ENCODE measurements at regions not wholly inside any gene's neighbourhood (a gene's known extent, or its start where the extent isn't known, plus 50 kb on each side); places are given as distances from the start of the nearest gene placed in this dataset.

- in situ Hi-C loops (cut with MboI; ENCODE audit: low pct_unique_long_range_greater_than_20kb, low sequenced_read_pairs, unreplicated experiment), result no loop called here
- no peak for TF ChIP-seq CTCF (IDR thresholded peaks at IDR 0.05; ENCODE audit: extremely low read depth, insufficient read depth, missing control alignments)
- DNase-seq (ENCODE audit: low spot score), result no peak
Observed at GRCh38 chr12:38490941-38491340, 174.4 kb downstream of the ALG10B start.

- in situ Hi-C loops (cut with MboI; ENCODE audit: low pct_unique_long_range_greater_than_20kb, low sequenced_read_pairs, unreplicated experiment), result no loop called here
- no peak for DNase-seq (ENCODE audit: low spot score)
- TF ChIP-seq CTCF (IDR thresholded peaks at IDR 0.05; ENCODE audit: extremely low read depth, insufficient read depth, missing control alignments), result no peak
Observed at GRCh38 chr12:38501481-38501880, 184.9 kb downstream of the ALG10B start.

- in situ Hi-C loops (cut with MboI; ENCODE audit: low pct_unique_long_range_greater_than_20kb, low sequenced_read_pairs, unreplicated experiment), result no loop called here
- DNase-seq (ENCODE audit: low spot score), result no peak
- no peak for TF ChIP-seq CTCF (IDR thresholded peaks at IDR 0.05; ENCODE audit: extremely low read depth, insufficient read depth, missing control alignments)
Observed at GRCh38 chr12:38501991-38502390, 185.4 kb downstream of the ALG10B start.

GRCh38 chr12:38502415-38502814 lies 185.8 kb downstream of the ALG10B start:
- in situ Hi-C loops (cut with MboI; ENCODE audit: low pct_unique_long_range_greater_than_20kb, low sequenced_read_pairs, unreplicated experiment), result no loop called here
- no peak for DNase-seq (ENCODE audit: low spot score)
- TF ChIP-seq CTCF (IDR thresholded peaks at IDR 0.05; ENCODE audit: extremely low read depth, insufficient read depth, missing control alignments), result no peak

GRCh38 chr12:38507839-38508238 lies 191.3 kb downstream of the ALG10B start:
- no peak for DNase-seq (ENCODE audit: low spot score)
- in situ Hi-C loops (cut with MboI; ENCODE audit: low pct_unique_long_range_greater_than_20kb, low sequenced_read_pairs, unreplicated experiment), result no loop called here
- no peak for TF ChIP-seq CTCF (IDR thresholded peaks at IDR 0.05; ENCODE audit: extremely low read depth, insufficient read depth, missing control alignments)

- DNase-seq (ENCODE audit: low spot score), result no peak
- in situ Hi-C loops (cut with MboI; ENCODE audit: low pct_unique_long_range_greater_than_20kb, low sequenced_read_pairs, unreplicated experiment), result no loop called here
- no peak for TF ChIP-seq CTCF (IDR thresholded peaks at IDR 0.05; ENCODE audit: extremely low read depth, insufficient read depth, missing control alignments)
Observed at GRCh38 chr12:38508246-38508645, 191.7 kb downstream of the ALG10B start.

GRCh38 chr12:38515912-38516311 lies 199.3 kb downstream of the ALG10B start:
- no peak for DNase-seq (ENCODE audit: low spot score)
- in situ Hi-C loops (cut with MboI; ENCODE audit: low pct_unique_long_range_greater_than_20kb, low sequenced_read_pairs, unreplicated experiment), result no loop called here
- no peak for TF ChIP-seq CTCF (IDR thresholded peaks at IDR 0.05; ENCODE audit: extremely low read depth, insufficient read depth, missing control alignments)
